ENCODE measurements at regions not wholly inside any gene's neighbourhood (a gene's known extent, or its start where the extent isn't known, plus 50 kb on each side); places are given as distances from the start of the nearest gene placed in this dataset.

DNA sequence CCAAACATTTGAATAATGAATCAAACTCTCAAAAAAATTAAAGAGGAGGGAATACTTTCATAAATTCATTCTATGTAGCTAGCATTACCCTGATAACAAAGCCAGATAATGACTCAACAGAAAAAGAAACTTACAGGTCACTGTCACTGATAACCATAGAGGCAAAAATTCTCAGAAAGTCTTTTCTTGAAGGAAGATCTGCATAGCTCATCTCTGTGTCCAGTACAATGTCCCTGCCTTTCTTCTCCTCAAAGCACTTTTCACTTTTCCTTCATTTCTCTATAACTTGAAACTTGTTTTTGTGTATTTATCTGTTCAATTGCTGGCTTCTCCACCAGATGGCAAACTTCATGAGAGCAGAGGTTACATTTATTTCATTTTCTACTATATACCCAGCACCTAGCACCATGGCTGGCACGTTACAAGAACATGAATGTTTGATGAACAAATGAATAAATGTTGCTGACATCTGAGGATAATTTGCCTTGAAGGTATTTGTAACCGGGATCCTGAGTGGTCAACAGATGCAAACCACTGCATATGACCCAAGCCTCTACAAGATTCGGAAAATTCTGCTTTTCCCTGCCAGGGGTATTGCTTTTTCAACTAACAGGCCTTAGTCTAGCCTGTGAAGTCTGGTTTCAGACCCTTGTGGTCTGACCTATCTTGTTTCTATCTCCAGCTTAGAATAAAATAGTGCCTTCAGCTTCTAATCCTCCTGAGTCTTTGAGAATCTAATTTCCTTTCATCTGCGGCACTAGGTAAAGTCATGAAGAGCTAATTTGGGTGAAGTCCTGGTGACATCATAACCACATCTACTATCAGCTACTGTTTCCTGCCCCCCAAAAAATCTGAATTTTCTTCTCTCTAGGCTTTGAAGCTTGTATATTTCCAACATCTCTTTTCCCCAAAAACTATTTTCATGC is 52.5 kb upstream of the ANTXR2 start:
- DNase-seq (ENCODE audit: low read depth): no peak
- H3K4me3 ChIP-seq (ENCODE audit: low read depth, low read length): no peak overlapping the region

GRCh38 chr4:80124246-80125211 is 51.5 kb upstream of the ANTXR2 start:
- no peak for DNase-seq (ENCODE audit: low read depth)
- no peak overlapping the region for H3K4me3 ChIP-seq (ENCODE audit: low read depth, low read length)
